Panc1 (cell line): ENCODE measurements at regions not wholly inside any gene's neighbourhood (a gene's known extent, or its start where the extent isn't known, plus 50 kb on each side); places are given as distances from the start of the nearest gene placed in this dataset.

Experiments used
- ATAC-seq: fragments of 200-7000 bp; cut with Tn5 transposase; 2 replicates; pipeline ENCODE4 v1.9.1; 2020; ENCODE audit warnings: mild to moderate bottlenecking, moderate library complexity
- BruUV-seq: library from RNA; stranded (reverse); fragments of 400-500 nt; replicated peaks from 2 replicates; lab custom pipeline; 2021; lab: Mats Ljungman, UMichigan
- CTCF ChIA-PET: fragments of 300-600 bp; sonication (Branson Sonifier 250); formaldehyde crosslinking; loops from one replicate; lab custom pipeline; 2022; ENCODE audit warnings: antibody characterized with exemption; lab: Charles Lee
- POLR2A ChIA-PET: fragments of 300-600 bp; sonication (Branson Sonifier 250); formaldehyde crosslinking; loops from one replicate; lab custom pipeline; 2022; ENCODE audit warnings: antibody characterized with exemption; lab: Charles Lee
- DNase-seq: peaks from one replicate; pipeline ENCODE4 v3.0.0-alpha.2; 2010; ENCODE audit warnings: low read depth, low spot score
- H3K27ac ChIP-seq: 2 replicates; pipeline ENCODE4 v1.5.1; 2011; ENCODE audit warnings: mild to moderate bottlenecking, low read length, inconsistent platforms
- H3K27me3 ChIP-seq: fragments of 200-500 bp; sonication (Bioruptor generic); 2 replicates; pipeline ENCODE4 v1.6.0; 2014; ENCODE audit warnings: low read length, inconsistent platforms; ENCODE audit not compliant: control insufficient read depth, insufficient read depth
- H3K36me3 ChIP-seq: fragments of 200-500 bp; sonication (Bioruptor generic); 2 replicates; pipeline ENCODE4 v1.5.1; 2014; ENCODE audit warnings: inconsistent platforms, mild to moderate bottlenecking, low read length, moderate library complexity; ENCODE audit not compliant: control insufficient read depth, insufficient read depth
- H3K4me1 ChIP-seq: 2 replicates; pipeline ENCODE4 v1.5.1; 2011; ENCODE audit warnings: inconsistent platforms, mild to moderate bottlenecking, low read length, moderate library complexity; ENCODE audit not compliant: control insufficient read depth, insufficient read depth
- H3K4me3 ChIP-seq, 2 experiments: 2 replicates each; pipeline ENCODE4 v1.5.1; 2011 to 2012; ENCODE audit warnings: low read depth in 2 of 2, low read length in 2 of 2, mild to moderate bottlenecking in 2 of 2, inconsistent platforms in 1 of 2, moderate library complexity in 1 of 2
- H3K9me3 ChIP-seq: fragments of 200-500 bp; sonication (Bioruptor generic); 2 replicates; pipeline ENCODE4 v1.5.1; 2014; ENCODE audit warnings: low read depth, mild to moderate bottlenecking, inconsistent platforms, low read length, moderate library complexity; ENCODE audit not compliant: control insufficient read depth, insufficient read depth
- CTCF ChIP-seq: fragments of 450-650 bp; IDR thresholded peaks from 2 replicates; pipeline ENCODE4 v1.5.1; 2017; ENCODE audit warnings: mild to moderate bottlenecking
- POLR2AphosphoS5 ChIP-seq: IDR thresholded peaks from 2 replicates; pipeline ENCODE4 v1.6.1; 2012; ENCODE audit warnings: mild to moderate bottlenecking, low read depth, low read length, moderate library complexity
- REST ChIP-seq, 2 experiments: IDR thresholded peaks; 2 replicates each; pipeline ENCODE4 v1.6.1; 2011 to 2012; ENCODE audit warnings: low read depth in 2 of 2, control low read depth in 1 of 2, low read length in 1 of 2, mild to moderate bottlenecking in 1 of 2, moderate library complexity in 1 of 2; ENCODE audit not compliant: insufficient read depth in 1 of 2
- SIN3A ChIP-seq: IDR thresholded peaks from 2 replicates; pipeline ENCODE4 v1.6.1; 2012; ENCODE audit warnings: low read depth, mild to moderate bottlenecking, low read length, moderate library complexity, borderline replicate concordance; ENCODE audit not compliant: insufficient read depth
- TCF7L2 ChIP-seq: IDR thresholded peaks from 2 replicates; pipeline ENCODE4 v1.6.1; 2011; ENCODE audit warnings: mild to moderate bottlenecking, low read depth, low read length, inconsistent platforms
- in situ Hi-C: cut with HindIII; loops from 2 replicates; pipeline ENCODE4 v1.10.0; 2016; ENCODE audit warnings: low sequenced_read_pairs, low pct_unique_long_range_greater_than_20kb
- intact Hi-C: fragments of 100-400 bp; cut with micrococcal nuclease; formaldehyde crosslinking; loops from one replicate; pipeline ENCODE4 v1.10.0; 2022; ENCODE audit not compliant: unreplicated experiment

- ATAC-seq (no peak), DNase-seq (no peak)
- BruUV-seq: no TSS peak
- CTCF ChIA-PET: no interaction called here
- intact Hi-C loops: no loop called here
- Histone ChIP-seq H3K4me3 (no peak overlapping the region), H3K36me3 (no peaks in the 10 kb centered on the region), H3K27me3 (no peaks in the 10 kb centered on the region), H3K27ac (no peak overlapping the region), H3K4me1 (no peaks in the 10 kb centered on the region), H3K9me3 (no peaks in the 10 kb centered on the region; the same call in 1 of the 2 replicates)
- in situ Hi-C loops: no loop called here
- POLR2A ChIA-PET: no interaction called here
- TF ChIP-seq TCF7L2 (no peak), REST (IDR thresholded peaks at IDR 0.05; ENCODE audit: insufficient read depth in 1 of 2, low read depth in 2 of 2, low read length in 1 of 2) (no peak)
Observed at GRCh38 chr15:54812383-54812782, 384.4 kb downstream of the RSL24D1 start.

- Histone ChIP-seq H3K4me1 (no peaks in the 10 kb centered on the region), H3K27ac (no peak overlapping the region), H3K27me3 (no peaks in the 10 kb centered on the region), H3K4me3 (no peak overlapping the region), H3K9me3 (no peaks in the 10 kb centered on the region), H3K36me3 (no peaks in the 10 kb centered on the region)
- no TSS peak for BruUV-seq
- ChIA-PET CTCF (no interaction called here), POLR2A (no interaction called here)
- no peak for DNase-seq
- in situ Hi-C loops: no loop called here
- intact Hi-C loops: no loop called here
- TF ChIP-seq CTCF (no peak), POLR2AphosphoS5 (no peak), REST (IDR thresholded peaks at IDR 0.05; ENCODE audit: insufficient read depth in 1 of 2, low read depth in 2 of 2, low read length in 1 of 2) (no peak), TCF7L2 (no peak), SIN3A (no peak)
- ATAC-seq: no peak
Observed at GRCh38 chr15:54810496-54810895, 386.2 kb downstream of the RSL24D1 start.
